ENCODE measurements at regions not wholly inside any gene's neighbourhood (a gene's known extent, or its start where the extent isn't known, plus 50 kb on each side); places are given as distances from the start of the nearest gene placed in this dataset.

DNA sequence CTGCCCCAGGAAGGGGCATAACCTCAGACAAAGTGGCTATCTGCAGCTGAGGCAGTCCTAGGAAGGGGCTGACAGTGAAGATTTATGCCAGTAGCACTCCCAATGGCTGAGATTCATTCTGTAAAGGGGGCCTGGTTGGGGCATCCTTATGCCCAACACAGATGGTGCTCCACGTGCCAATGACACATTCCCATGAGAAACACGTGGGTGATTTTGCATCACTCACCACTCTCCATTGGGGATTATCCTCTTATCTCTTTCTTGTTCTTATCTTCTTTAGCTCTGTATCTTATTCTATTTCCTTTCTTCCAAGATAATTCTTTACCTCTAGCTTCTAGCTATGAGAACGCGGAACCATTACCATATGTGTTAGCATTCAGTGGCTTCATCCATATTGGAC lies 194.0 kb upstream of the TUT7 start:
- TF ChIP-seq, protein P1, sequence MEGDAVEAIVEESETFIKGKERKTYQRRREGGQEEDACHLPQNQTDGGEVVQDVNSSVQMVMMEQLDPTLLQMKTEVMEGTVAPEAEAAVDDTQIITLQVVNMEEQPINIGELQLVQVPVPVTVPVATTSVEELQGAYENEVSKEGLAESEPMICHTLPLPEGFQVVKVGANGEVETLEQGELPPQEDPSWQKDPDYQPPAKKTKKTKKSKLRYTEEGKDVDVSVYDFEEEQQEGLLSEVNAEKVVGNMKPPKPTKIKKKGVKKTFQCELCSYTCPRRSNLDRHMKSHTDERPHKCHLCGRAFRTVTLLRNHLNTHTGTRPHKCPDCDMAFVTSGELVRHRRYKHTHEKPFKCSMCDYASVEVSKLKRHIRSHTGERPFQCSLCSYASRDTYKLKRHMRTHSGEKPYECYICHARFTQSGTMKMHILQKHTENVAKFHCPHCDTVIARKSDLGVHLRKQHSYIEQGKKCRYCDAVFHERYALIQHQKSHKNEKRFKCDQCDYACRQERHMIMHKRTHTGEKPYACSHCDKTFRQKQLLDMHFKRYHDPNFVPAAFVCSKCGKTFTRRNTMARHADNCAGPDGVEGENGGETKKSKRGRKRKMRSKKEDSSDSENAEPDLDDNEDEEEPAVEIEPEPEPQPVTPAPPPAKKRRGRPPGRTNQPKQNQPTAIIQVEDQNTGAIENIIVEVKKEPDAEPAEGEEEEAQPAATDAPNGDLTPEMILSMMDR (IDR thresholded peaks at IDR 0.05; ENCODE audit: insufficient read depth, low read depth, low read length, missing control alignments) = no peak
- H3K4me3 ChIP-seq (ENCODE audit: low read depth, low read length) = no peak overlapping the region

DNA sequence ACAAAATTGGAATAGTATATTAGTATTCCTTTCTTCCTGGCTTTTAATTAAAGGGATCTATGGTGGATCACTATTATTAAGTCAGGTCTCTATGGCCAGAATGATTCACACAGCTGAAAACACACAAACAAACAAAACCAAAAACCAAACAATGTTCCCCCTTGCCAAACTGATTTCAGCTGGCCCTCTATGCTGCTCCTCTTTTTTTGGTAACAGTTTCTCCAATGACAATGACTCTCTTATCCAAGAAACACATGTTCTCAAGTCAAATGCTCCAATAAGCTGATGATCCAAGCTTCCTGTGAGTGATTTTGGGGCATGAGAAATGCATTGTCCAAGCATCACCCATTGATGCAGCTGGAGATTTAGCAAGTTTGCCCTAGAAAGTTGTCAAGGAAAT lies 193.4 kb upstream of the TUT7 start:
- TF ChIP-seq, protein P1 (IDR thresholded peaks at IDR 0.05; ENCODE audit: insufficient read depth, low read depth, low read length, missing control alignments) = no peak
- DNase-seq (ENCODE audit: low read depth) = no peak
- H3K4me3 ChIP-seq (ENCODE audit: low read depth, low read length) = no peak overlapping the region

More for the DNA sequence above, 194.0 kb upstream of the TUT7 start:
- DNase-seq (ENCODE audit: low read depth) = no peak

DNA sequence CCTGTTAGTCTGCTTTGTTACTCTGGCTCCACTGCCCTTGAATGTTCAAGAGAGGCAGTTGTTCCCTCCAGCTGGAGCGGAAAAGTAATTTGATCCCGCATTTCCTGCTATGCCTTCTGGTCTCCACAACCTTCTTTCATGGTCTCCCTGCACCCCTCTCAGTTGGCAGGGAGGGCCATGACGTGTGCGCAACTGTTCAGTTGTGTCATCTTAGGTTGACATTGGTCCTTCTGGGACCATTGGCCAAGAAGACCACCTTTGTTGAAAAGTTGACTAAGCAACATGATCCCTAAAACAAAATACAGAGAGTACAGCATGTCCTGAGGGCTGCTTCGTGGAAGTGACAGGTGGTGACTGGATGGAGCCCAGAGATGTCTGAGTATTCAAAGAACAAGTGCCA lies 192.5 kb upstream of the TUT7 start:
- DNase-seq (ENCODE audit: low read depth) = no peak
- no peak overlapping the region for H3K4me3 ChIP-seq (ENCODE audit: low read depth, low read length)
- TF ChIP-seq, protein P1 (IDR thresholded peaks at IDR 0.05; ENCODE audit: insufficient read depth, low read depth, low read length, missing control alignments) = no peak

DNA sequence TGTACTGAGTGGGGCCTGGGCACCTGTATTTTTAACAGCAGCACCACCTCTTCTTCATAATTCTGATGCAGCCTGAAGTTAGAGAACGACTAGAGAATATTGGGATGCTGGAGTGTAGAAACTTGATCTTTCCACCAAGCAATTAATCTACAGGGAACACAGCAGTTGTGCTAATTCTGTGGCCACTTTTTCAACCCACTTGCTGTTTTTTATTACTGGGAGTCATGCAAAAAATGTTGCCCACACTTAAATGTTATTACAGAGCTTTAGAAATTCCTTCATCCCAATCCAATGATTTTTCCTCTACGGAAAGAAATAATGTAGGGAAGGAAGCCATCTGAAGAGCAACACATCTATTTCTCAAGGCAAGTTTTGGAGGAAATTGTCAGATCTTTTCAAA lies 190.9 kb upstream of the TUT7 start:
- no peak for DNase-seq (ENCODE audit: low read depth)
- no peak overlapping the region for H3K4me3 ChIP-seq (ENCODE audit: low read depth, low read length)
- TF ChIP-seq, protein P1 (IDR thresholded peaks at IDR 0.05; ENCODE audit: insufficient read depth, low read depth, low read length, missing control alignments) = no peak

DNA sequence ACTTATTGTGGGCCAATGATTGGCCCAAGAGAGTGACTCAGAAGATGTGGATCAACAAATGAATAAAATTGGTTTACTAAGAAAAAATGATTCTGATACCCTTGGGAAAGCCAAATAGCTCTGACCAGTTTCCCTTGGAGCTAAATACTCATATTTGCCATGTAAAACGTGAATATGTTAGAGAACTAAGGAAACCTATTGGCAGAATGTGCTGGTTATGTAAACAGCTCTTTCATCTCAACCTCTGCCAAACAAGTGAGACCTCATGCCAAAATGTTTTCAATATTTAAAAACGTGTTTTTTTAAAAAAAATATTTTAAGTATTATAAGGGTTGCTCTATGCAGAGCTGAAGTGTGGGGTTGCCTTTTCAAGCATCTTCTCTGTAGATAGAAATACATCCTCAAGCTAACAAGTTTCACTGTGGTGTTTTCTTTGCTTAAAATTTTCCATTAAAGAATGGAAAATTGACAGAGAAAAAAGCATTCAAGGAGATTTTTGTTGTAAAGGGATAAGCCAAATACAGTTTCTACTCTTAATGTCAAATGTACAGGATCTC lies 186.9 kb upstream of the TUT7 start:
- TF ChIP-seq, protein P1 (IDR thresholded peaks at IDR 0.05; ENCODE audit: insufficient read depth, low read depth, low read length, missing control alignments) = no peak
- H3K4me3 ChIP-seq (ENCODE audit: low read depth, low read length) = no peak overlapping the region
- DNase-seq (ENCODE audit: low read depth) = no peak

DNA sequence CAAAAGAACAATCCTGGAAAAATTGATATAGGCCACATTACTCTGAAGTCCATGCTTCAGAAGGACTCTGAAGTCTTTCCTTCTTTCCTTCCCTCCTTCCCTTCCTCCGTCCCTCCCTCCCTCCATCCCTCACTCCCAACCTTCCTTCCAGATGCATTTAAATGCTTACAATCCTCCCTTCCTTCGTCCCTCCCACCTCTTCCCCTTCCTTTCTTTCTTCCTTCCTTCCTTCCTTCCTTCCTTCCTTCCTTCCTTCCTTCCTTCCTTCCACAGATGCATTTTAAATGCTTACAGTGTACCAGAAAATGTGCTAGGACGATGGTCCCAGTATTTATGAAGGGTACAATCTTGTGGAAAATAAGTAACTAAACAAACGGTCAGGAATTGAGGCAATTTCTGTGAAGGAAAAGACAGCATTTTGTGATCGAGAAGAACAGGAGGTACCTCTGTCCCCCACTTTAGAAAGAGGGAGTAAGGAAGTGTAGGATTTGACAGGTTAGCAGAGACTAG lies 181.3 kb upstream of the TUT7 start:
- no peak for DNase-seq (ENCODE audit: low read depth)
- TF ChIP-seq, protein P1 (IDR thresholded peaks at IDR 0.05; ENCODE audit: insufficient read depth, low read depth, low read length, missing control alignments) = no peak
- no peak overlapping the region for H3K4me3 ChIP-seq (ENCODE audit: low read depth, low read length)
